ENCODE measurements at regions not wholly inside any gene's neighbourhood (a gene's known extent, or its start where the extent isn't known, plus 50 kb on each side); places are given as distances from the start of the nearest gene placed in this dataset.

DNA sequence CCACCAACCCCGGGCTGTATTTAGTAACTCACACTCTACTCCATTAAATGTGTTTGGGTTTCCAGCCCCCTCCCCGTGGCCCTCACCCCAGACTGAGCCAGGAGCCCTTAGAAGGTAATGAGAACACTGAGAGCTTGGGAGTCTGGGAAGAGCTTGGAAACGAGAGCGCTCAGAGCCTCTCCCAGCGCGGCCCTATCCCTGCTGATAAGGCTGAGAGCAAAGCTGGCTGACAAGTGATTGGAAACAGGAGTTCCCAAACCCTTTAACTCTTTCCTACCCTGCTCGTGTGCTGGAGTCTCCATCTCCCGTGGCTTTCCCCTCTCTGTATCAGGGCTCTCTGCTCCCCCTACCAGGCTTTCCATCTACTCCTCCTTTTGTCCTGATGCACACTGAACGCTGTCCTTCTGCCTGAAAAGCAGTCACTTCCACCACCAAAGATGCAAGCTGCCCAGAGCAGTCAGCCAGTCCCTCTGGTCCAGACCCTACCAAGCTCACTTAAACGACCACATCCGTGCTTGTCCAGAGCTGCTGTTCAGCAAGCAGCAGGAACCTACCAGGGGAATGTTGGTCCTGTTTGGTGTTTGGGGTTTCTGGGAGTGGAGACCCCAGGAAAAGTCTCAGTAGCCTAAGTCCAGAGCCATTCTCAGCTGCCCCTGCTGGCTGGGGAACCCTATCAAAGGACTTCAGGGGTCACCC lies 100.0 kb upstream of the PKDCC start:
- no peak for DNase-seq

DNA sequence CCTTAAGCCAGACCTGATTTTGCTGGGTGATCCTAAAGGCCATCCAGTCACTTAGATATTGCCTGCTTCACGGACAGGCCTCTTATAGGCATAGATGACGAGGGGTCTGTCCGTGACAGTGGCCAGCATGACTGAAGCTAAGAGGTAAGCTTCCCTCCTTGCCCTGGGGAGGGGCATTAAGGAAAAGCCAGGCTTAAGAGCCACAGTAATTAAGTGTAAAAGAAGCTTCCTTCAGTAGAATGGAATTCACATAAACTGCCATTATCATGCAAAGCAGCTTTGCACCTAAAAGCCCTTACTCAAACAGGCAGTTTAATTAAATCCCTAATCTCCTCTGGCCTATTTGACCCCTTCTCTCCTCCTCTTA lies 99.4 kb upstream of the PKDCC start:
- no peak for DNase-seq

DNA sequence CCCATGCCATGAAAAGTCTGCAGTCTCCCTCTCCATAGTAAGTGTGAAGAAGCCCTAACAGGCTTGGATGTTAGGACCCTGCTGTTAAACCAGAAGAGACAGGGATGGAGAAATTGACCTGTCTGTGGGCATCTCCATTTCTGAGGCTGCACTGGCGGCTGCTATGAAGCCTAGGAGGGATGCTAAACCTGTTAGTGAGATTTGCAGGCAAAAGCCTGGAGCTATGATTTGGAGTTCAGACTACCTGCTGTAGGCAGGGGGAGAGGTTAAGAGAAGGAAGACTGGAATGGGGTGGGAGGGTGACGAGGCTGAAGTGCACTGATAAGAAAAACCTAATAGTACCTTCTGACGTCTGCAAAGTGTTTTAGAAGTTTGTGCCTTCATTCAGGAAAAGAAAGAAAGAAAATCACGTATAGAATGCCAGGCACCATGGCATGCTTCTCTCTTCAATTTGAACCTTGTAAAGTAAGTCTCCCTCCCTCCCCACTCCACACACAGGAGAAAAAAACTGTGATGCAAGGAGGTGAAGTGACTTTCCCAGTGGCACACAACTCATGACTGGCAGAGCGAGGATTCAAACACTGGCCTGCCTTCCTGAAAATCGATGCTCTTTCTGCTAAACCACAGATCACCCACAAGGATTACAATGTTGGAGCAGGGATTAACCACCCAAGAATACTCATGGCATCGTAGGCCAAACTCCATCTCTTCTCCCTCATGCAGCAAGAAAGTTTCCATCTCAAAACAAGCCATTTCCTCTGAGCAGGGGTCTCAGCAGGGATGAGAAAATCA lies 98.5 kb upstream of the PKDCC start:
- DNase-seq = no peak

DNA sequence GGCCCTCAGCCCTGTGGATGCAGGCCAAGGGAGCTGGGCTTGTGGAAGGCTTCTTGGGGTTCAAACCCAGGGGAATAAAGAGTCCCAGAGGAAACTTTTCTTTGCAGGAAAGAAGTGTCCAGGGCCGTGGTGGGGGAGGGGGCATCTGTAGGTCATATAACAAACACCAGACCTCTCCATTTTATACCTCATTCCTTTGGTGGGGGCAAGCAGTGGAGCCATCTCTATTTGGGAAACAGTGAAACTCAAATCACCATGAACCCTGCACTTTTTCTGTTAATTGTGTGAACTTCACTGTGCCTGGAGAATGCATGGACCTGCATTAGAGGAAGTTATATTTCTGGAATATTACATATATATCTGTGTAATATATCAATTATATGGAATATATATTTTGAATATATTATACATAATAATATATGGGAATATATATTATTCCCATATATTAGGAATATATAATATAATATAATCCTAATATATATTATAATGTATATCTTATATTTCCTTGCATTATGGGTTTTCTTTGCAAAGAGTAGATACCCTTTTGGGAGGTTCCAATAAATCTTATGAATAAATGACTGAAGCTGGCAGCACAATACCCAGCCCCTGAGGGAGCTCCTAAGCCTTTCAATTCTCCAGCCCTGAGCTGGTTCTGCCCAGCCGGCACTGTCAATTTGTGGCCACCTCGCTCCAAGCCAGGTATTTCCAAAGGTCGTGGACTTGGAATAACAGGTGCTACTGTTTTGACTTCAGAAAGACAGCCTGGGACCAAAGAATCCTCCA lies 97.7 kb upstream of the PKDCC start:
- DNase-seq = no peak

DNA sequence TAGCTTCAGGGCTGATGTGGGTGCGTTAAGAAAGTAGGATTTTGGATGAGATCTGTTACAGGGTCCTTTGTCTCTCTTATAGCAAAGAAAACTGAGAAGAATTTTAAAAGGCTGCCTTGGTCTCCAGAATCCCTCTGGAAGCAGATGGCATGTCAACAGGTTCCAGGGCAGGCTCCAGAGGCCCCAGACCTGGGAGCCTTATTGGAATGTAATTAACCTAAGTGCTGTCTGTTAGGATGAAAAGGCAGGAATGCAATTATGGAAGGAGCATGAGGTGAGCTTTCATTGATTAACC lies 97.2 kb upstream of the PKDCC start:
- no peak for DNase-seq

DNA sequence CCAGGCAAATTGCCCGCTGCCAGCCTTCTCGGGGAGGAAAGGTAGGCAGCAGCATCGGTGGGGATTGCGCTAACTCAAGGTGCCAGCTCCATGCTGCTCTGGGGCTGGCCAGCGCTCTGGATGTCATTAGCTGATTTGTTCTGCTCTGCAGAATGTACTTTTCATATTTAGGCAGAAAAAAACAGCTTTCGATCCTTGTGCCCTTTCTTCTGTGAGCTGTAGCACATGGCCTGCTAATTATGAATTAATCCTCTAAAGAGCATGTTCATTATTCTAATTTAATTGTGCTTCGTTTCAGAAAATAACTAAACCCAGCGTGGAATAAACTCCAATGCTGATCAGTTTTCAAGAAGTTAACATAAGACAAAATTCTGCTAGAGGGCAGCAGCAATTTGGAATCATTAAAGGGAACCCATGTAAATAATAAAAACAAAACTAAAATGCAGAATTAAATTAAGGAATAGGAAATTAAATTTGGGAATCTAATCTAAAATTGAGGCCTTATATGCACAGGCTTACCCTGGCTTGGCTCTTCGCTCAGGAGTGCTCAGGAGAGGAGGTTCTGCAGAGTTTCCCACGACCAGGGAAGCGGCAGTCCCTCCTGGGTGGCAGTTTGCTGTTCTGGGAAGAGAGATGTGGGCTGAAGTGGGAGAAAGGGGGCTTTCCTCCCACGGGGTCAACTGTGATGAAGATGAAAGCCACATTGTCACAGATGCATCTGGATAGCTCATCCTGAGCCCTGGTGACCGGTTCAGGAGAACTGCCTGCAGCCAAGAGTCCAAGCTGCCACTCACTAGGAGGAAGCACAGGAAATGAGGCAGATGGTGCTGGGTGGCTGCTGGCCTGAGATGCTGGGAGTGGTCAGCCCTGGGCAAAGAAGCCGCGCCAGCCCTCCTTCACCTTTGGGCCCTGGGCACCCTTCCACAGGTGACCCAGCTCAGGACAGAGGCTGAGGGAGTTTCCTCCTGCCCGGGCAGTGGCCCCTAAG lies 93.2 kb upstream of the PKDCC start:
- no peak for DNase-seq

DNA sequence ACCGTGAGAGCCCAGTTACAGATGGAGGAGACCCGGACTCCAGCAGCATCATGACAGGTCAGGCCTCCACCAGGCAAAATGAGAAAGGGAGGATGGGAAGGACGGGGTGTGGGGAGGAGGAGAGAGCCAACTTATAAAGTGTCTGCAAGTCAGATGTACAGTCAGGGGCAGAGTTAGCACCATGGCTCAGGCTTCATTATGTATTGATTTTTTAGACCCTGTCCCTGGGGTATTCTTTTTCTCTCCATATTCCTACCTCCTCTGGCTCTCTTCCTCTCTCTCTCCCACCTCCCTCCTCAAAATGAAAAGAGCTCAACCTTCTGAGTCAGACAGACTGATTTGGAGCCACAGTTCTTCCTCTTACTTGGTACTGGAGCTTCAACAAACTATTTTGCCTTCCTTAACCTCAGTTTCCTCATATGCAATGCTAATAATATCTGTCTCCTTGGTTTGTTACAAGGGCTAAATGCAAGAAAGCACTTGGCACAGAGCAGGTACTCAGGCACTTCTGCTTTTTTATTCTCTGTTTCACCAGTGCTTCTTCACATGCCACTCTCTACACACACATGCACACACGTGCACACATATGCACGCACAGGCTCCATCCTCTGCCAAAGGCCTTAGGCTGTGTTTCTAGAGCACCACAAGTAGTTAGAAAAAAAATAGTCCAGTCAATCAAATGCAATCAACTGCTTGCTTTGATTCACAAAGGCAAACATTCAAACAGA lies 92.3 kb upstream of the PKDCC start:
- DNase-seq = no peak

DNA sequence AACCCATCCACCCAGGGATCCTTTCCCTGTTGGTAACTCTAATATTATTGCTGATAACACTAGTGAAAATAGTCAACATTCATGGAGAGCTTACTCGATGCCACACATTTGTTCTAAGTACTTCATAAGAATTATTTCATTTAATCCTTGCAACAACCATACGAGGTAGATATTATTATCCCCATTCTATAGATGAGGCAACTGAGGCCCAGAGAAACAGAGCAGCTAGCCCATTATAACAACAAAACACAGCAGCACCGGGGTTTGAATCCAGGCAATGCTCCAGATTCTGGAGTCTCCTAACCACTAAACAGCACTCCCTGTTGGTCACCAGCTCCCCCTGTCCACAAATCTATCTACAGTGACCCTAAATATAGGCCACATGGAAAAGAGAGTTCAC lies 90.4 kb upstream of the PKDCC start:
- no peak for DNase-seq

DNA sequence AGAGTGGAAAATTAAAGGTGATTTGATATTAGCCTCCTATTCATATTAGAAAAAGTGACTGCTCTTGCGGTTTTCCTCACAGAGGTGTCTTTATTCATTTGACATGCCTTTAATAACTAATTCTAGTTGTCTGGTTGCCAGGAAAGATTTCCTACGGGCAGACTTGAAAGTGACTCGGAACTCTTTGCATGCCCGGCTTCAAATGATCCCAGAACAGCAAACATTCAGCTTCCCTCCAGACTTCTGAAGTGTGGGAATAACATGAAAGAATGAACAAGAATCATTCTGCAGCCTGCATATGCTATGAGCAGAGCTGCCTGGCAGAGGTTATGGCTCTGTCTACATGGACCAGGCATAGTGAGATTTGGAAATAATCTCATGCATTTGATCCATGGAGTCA lies 89.6 kb upstream of the PKDCC start:
- no peak for DNase-seq

DNA sequence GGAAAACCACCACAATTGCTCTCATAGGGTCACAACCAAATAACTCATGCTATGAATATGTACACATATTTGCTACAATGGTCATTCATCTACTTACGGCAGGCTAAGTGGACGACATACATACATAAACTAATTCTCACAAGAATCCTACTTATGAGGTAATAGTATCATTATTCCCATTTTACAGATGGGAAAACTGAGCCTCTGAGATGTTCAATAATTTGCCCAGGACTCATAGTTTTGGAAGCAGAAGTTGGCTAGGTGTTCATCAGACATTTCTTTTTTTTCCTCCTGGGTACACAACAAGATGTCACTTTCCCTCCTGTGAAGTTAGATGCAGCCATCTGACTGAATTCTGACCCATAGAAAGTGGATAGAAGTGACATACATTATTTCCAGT lies 89.0 kb upstream of the PKDCC start:
- DNase-seq = no peak

DNA sequence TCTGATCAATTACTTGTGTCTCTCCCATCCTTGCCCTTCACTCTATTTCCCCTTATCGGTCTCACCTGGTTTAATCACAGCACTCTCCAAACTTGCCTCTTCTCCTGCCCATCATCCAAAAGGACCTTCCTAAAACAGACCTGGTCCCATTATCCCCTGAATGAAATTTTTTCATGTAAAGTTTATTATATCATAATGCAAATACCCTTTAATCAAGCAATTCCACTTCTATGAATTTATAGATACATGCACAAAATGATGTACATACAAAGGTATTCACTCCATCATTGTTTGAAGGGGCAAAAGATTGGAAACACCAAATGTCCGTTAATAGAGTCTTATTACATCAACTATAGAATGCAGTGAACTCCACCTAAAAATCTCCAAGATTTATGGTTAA lies 88.1 kb upstream of the PKDCC start:
- DNase-seq = no peak

DNA sequence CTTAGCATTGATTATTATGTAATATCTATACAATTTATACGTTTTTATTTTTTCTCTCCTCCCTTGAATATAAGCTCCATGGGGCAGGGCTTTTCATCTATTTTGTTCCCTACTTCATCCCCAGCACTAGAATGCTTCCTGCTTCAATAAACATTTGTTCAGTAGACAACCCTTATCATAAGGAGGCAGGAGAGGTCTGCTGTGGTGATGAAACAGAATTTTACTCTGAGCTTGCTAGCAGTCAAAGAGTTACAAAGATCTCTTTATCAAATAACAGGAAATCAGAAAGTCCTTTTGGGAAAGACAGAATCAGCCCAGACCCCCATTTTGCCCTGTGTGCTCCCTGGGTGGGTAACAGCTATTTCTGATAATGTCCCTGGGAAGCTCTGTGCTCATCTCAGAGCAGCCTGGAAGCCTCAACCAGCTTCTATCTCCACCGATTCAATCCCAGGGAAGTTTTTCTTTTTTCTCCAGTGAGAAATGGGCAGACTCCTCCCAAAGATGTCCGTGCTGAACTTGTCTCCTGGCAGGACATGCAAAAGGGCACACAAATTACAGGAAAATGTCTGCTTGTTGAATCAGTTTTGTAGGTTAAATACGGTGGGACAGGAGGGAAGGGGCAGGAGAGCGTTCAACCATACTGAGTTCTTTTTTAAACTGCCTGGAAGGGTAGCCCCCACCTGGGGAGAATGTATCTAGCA lies 84.7 kb upstream of the PKDCC start:
- no peak for DNase-seq

DNA sequence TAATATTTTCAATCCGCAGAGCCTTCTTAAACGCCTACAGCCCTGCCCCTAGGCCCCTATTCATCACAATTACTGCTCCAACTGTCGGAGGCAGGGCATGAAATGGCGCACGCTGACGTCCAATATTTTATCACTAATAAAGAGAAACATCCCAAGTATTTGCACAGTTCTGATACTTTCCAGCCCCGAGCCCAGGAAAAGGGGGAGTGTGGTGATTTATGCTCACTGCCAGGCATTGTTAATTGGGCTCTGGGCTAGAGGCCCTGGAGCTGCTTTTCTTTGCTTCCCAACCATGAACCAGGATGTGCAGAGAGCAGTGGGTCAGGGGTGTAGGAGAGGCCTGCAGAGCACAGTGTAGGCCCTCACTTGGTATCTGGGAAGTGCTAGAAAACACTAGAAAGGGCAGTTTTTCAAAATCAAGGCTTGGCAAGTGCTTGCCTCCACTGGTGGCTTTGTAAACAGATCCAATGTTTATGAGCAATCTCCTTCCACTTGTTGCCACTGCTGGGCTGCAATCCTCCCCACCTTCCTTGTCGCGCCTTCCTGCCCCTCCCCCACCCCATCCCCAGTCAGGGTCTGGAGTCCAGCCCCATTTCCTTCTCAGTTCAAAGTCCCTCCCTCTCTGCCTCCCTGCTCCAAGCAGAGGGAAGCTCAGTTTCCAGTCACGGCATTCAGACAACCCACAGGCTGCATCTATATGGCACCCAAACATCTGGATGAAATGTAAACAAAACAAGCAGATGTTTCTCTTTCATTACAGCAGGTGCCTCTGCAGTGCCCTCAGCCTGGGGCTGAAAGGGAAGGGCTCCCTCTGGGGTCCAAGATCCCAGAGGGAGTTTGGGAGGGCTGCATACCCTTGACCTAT lies 83.9 kb upstream of the PKDCC start:
- no peak for DNase-seq

DNA sequence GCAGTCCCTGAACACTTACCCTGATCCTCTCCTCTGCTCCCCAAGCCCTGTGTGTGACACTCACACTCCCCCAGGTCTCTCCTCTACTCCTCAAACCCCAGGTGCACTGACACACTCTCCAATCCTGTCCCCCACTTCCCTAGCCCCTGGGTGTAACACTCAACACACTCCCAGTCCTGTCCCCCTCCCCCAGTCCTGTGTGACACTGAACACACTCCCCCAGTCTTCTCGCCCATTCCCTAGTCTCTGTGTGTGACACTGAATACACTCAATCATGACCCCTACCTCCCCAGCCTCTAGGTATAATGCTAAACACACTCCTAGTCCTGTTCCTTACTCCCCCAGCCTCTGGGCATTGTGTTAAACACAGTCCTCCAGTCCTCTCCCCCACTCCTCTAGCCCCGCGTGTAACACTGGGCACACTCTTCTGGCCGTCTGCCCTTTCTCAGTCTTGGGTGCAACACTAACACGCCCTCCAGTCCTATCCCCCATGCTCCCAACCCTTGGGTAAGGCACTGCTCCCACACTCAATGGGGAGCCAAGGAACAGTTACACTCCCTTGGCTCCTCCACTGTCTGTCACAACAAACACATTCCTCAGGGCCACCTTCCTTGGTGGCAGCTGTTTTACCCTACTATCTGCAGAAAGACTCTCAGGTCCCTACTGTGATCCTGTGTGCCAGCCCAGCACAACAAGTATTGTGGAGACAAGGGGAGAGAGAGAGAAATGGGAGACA lies 82.5 kb upstream of the PKDCC start:
- no peak for DNase-seq

DNA sequence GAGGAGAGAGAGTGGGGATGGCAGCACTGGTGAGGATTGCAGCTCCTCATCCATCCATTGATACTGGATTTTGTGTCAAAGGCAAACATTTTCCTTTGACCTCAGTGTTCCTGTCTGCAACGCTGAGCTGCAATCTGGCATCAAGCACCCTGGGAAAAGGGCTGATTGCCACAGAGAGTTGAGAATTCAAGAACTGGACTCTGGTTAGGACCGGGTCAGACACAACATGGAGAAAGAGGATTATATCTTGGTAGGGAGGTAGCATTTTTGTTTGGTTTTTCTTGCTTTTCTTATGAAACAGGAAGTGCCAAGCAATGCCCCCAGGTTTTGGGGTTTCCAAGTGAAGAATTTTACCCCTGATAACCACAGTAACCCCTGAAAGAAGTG lies 81.9 kb upstream of the PKDCC start:
- no peak for DNase-seq

DNA sequence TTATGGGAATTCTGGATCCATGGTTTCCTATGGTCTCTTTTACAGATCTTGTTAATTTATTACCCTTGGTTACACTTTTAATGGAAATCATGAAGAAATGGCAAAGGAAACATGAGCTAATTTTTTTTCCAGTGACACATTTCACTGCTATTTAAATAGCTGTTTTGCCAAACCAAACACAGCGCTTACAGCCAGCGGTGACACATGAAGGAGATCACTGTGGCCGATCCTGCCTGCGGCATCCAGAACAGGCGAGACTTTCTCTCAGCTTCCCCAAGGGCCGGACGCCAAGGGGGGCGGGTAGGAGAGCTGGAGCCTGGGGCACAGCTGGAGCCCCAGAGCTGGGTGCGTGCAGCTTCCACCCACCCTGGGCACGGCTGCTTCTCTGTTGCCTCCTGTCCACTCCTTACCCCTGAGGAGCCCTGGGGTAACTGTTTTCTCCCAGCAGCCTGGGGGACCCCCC lies 81.4 kb upstream of the PKDCC start:
- DNase-seq = no peak

DNA sequence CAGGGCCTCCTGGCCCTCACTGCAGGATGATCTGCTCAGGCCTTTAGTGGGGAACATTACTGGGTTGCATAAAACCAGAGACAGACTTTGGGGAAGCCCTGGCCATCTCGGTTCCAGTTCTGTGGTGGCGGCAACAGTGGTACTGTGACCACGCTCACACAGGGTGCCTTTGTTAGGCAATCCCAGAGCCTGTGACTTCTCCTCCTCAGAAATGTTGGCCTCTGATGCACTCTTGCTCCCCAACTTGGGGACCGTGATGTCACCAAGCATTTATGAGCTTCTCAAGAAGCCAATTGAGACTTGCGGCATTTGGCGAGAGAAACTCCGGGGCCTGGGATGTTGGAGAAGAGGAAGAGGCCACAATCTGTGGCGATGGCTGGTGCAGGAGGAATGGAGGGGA lies 80.9 kb upstream of the PKDCC start:
- no peak for DNase-seq

DNA sequence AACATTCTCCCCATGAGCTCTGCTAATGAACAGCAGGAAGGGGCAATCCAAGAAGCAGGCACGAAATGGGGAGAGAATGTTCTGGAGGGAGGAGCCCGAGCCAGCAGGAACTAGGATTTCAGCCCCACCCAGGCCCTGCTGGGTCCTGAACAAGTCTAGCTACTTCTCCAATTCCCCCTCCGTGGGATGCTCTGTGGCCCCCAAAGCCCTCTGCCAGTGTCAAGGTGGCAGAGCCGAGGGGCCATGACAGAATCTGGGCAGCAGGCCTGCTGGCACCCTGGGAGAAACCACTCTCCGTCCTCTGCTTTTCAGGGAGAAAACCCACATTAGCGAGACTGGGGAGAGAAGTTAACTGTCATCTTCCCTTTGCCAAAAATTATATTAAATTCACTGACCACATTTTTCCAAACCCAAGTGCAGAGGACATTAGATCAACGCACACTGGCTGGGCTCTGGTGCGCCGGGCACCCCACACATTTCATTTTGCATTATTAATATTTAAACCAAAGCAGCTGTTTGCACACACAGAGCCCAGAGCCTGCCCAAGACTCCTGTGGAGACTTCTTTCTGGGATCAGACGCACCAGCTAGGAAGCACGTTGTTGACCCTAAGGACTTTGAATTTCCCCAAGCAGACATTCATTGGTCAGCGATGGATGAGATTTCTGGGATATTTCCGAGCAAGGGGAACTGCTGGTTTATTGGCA lies 80.2 kb upstream of the PKDCC start:
- no peak for DNase-seq

DNA sequence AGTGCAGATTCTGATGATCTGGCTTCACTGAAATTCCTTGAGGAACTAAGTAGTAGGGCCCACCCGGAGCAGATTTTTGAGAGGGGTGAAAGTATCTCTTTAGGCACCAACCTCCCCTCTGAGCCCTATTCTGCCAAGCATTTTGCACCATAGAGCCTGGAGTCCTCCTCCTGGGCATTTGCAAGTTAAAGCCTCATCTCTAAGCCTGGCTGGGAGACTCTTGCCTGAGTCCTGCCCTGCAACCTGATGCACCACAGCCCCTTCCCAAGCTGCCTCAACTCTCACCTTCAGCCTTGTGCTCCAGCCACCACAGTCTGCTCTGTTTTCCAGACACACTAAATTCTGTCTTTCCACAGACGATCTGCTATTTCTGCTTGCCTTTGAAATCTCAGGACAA lies 79.6 kb upstream of the PKDCC start:
- no peak for DNase-seq
